ENCODE measurements at regions not wholly inside any gene's neighbourhood (a gene's known extent, or its start where the extent isn't known, plus 50 kb on each side); places are given as distances from the start of the nearest gene placed in this dataset.

DNA sequence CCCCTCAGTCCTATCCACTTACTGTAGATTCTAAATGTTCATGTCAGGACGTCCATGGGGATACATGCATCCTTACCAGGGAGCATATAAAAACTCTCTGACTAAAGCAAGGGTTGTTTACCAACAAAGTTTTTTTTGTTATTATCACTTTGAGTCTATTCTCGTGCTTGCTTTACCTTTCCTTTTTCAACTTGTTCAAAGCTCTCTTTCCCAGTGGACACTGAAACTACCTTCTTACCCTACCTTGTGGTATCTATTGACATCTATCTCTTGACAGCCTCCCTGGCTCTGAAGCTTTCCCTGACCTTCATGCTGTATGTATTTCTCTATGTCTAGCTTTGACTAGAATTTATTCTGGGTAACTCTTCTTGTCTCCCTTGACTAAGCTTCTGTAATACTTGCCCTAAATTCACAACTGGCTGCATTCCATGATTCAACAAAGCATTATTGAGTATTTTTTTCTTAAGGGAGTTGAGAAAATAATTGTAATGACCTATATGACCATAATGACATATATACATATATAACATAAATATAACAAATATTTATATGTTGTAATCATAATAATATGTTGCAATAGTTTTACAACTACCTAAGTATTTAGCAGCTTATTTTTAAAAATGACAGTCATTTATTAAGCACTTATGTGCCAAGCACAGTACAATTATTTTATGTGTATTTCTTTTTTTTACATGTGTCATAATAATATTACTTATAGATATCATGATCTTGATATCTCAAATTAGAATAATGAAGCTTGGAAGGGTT is 403.4 kb upstream of the SPRY2 start:
- H3K36me3 ChIP-seq (ENCODE audit: control insufficient read depth, insufficient read depth, low read length): no peaks in the 10 kb centered on the region
- no peak for DNase-seq (ENCODE audit: low read depth in 4 of 6, low spot score in 6 of 6)
- WGBS (ENCODE audit: insufficient coverage): 100% methylated on average over 1 of the region's 2 CpGs
- no peak overlapping the region for H3K27ac ChIP-seq (ENCODE audit: low read depth, low read length)
- H3K27me3 ChIP-seq (ENCODE audit: control insufficient read depth, insufficient read depth, low read length): no peaks in the 10 kb centered on the region
- H3K9me3 ChIP-seq (ENCODE audit: control insufficient read depth, insufficient read depth, low read length): no peaks in the 10 kb centered on the region
- no peaks in the 10 kb centered on the region for H3K4me1 ChIP-seq (ENCODE audit: control insufficient read depth, insufficient read depth, low read length)
- H3K4me3 ChIP-seq (ENCODE audit: low read depth, low read length): no peak overlapping the region

DNA sequence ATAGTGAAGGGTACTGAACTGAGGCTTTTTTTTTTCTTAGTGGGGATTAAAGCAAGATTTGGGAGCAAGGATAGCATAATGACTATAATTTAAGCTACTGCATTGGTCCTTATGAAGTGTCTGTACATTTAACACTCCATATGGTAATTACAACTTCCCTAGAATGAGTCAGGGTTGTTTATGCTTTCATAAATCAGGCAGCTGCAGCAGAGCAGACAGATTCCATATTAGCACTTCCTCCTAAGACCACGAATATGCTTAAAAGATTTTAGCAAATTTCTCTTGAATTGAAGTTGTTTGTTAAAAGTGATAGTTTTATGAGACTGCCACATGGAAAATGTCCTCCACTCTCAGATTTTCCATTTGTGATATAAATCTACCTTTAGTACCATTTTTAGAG is 401.1 kb upstream of the SPRY2 start:
- WGBS (ENCODE audit: insufficient coverage): no CpG with 5 or more reads among the region's 1 CpG
- H3K27ac ChIP-seq (ENCODE audit: low read depth, low read length): no peak overlapping the region
- H3K27me3 ChIP-seq (ENCODE audit: control insufficient read depth, insufficient read depth, low read length): no peaks in the 10 kb centered on the region
- no peak overlapping the region for H3K4me3 ChIP-seq (ENCODE audit: low read depth, low read length)
- no peaks in the 10 kb centered on the region for H3K4me1 ChIP-seq (ENCODE audit: control insufficient read depth, insufficient read depth, low read length)
- no peaks in the 10 kb centered on the region for H3K36me3 ChIP-seq (ENCODE audit: control insufficient read depth, insufficient read depth, low read length)
- peaks cover 5% of the 10 kb centered on the region for H3K9me3 ChIP-seq (ENCODE audit: control insufficient read depth, insufficient read depth, low read length)
- DNase-seq (ENCODE audit: low read depth in 4 of 6, low spot score in 6 of 6): peak in 2 of 6 donors; percentile 18 to 48

DNA sequence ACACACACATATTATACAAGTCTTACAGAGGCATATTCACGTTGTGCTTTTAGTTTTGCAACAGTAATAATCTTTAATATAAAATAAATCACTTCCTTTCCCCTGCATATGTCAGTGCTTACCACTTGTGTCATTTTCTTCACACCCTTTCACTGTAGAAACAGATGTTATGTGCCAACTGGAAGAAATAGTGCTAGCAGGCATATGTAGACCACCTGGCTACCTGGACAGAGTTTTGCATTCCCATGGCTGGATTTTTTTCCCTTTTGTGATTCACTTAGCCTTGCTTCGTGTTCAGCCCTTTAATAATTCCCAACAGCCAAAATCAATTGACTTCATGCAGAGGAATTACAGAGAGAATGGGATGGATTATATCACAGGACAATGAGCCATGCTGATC is 399.1 kb upstream of the SPRY2 start:
- DNase-seq (ENCODE audit: low read depth in 4 of 6, low spot score in 6 of 6): peak in 2 of 6 donors; percentile 14 to 34
- Histone ChIP-seq H3K4me1 (ENCODE audit: control insufficient read depth, insufficient read depth, low read length) (no peaks in the 10 kb centered on the region), H3K9me3 (ENCODE audit: control insufficient read depth, insufficient read depth, low read length) (peaks cover 5% of the 10 kb centered on the region), H3K27me3 (ENCODE audit: control insufficient read depth, insufficient read depth, low read length) (no peaks in the 10 kb centered on the region), H3K27ac (ENCODE audit: low read depth, low read length) (no peak overlapping the region), H3K36me3 (ENCODE audit: control insufficient read depth, insufficient read depth, low read length) (no peaks in the 10 kb centered on the region), H3K4me3 (ENCODE audit: low read depth, low read length) (no peak overlapping the region)
- WGBS (ENCODE audit: insufficient coverage): no CpG with 5 or more reads among the region's 2 CpGs

DNA sequence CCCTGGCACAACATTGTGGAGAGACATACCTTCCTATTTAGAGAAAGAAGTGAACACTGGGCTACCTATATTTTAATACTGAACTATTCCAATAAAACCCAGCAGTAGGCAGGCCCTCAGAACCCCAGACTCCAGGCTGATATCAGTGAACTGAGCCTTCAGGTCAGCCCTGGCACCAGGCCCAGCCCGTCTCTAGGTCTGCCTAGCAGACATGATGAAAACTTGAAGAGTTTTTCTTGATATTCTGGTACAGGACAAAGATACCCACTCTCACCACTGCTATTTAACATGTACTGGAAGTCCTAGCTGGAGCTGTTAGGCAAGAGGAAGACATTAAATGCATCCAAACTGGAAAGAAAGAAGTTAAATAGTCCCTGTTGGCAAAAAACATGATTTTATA is 396.6 kb upstream of the SPRY2 start:
- no CpG with 5 or more reads among the region's 1 CpG for WGBS (ENCODE audit: insufficient coverage)
- no peak overlapping the region for H3K27ac ChIP-seq (ENCODE audit: low read depth, low read length)
- peaks cover 5% of the 10 kb centered on the region for H3K9me3 ChIP-seq (ENCODE audit: control insufficient read depth, insufficient read depth, low read length)
- H3K4me1 ChIP-seq (ENCODE audit: control insufficient read depth, insufficient read depth, low read length): no peaks in the 10 kb centered on the region
- no peaks in the 10 kb centered on the region for H3K36me3 ChIP-seq (ENCODE audit: control insufficient read depth, insufficient read depth, low read length)
- no peak for DNase-seq (ENCODE audit: low read depth in 4 of 6, low spot score in 6 of 6)
- H3K4me3 ChIP-seq (ENCODE audit: low read depth, low read length): no peak overlapping the region
- no peaks in the 10 kb centered on the region for H3K27me3 ChIP-seq (ENCODE audit: control insufficient read depth, insufficient read depth, low read length)

DNA sequence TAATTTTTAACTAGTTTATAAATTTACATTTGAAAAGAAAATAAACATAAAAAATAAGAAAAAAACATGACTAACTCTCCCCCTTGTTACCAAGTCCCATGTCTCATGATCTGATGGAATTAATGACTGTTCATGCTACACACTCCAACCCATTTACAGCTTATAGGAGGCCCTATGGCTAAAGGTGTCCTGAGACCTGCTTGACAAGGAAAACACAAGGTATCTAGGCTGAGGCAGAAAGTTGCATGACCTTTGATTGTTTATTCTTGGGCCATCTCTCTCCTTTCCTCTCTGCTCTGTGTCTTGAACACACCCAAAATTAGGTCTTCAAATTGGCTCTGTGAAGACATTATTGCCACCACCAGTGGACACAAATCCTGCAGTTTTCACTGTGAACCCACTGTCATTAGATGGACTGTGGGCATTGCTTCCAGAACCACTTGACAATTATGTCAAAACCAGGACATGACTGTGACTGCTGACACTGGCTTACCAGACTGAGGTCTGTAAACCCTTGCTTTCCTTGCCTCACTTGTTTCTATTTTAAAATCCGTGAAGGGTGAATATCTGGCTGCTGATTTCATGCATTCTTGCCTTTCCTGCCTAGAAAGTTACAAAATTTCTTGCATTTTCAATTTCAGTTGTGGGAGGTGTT is 386.5 kb upstream of the SPRY2 start:
- H3K27me3 ChIP-seq (ENCODE audit: control insufficient read depth, insufficient read depth, low read length): no peaks in the 10 kb centered on the region
- H3K9me3 ChIP-seq (ENCODE audit: control insufficient read depth, insufficient read depth, low read length): peaks cover 3% of the 10 kb centered on the region
- DNase-seq (ENCODE audit: low read depth in 4 of 6, low spot score in 6 of 6): no peak
- no peaks in the 10 kb centered on the region for H3K36me3 ChIP-seq (ENCODE audit: control insufficient read depth, insufficient read depth, low read length)
- no peaks in the 10 kb centered on the region for H3K4me1 ChIP-seq (ENCODE audit: control insufficient read depth, insufficient read depth, low read length)
- no peak overlapping the region for H3K4me3 ChIP-seq (ENCODE audit: low read depth, low read length)
- no peak overlapping the region for H3K27ac ChIP-seq (ENCODE audit: low read depth, low read length)
- WGBS (ENCODE audit: insufficient coverage): no CpG with 5 or more reads among the region's 1 CpG

DNA sequence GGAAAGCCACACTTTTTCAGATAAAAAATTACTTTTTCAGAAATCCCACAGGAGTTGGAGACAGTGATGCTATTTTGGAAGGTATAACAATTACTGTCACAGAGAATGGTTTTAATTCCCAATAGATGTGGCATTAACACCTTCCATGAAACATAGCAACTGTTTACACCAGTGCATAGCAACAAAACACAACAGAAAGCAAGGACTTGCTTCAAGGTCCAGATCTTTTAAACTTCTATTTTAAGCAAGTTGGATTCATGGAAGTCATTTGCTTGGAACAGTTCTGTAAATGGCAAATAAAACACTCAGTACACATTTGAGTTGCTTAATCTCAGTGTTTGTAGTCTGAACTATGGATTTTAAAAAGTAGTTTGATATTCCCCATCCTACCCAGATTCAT is 385.9 kb upstream of the SPRY2 start:
- Histone ChIP-seq H3K27ac (ENCODE audit: low read depth, low read length) (no peak overlapping the region), H3K27me3 (ENCODE audit: control insufficient read depth, insufficient read depth, low read length) (no peaks in the 10 kb centered on the region), H3K4me3 (ENCODE audit: low read depth, low read length) (no peak overlapping the region), H3K9me3 (ENCODE audit: control insufficient read depth, insufficient read depth, low read length) (peaks cover 3% of the 10 kb centered on the region), H3K36me3 (ENCODE audit: control insufficient read depth, insufficient read depth, low read length) (no peaks in the 10 kb centered on the region), H3K4me1 (ENCODE audit: control insufficient read depth, insufficient read depth, low read length) (no peaks in the 10 kb centered on the region)
- DNase-seq (ENCODE audit: low read depth in 4 of 6, low spot score in 6 of 6): no peak

DNA sequence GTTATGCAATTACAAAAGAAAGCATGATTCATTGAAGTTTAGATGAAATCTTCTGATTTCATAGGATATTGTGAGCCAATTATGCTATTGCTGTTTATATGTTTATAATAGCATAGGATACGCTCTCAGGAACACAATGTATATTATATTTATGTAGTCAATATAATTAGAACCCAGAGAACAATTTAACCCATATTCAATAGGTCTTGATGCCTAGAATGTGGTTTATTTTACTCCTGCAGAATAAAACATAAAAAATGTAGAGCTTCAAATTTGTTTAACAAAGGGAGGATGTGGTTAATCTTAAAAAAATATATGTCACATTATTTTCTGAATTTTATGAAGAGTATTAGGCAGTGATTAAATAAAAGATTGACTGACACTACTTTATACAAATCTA is 380.8 kb upstream of the SPRY2 start:
- DNase-seq (ENCODE audit: low read depth in 4 of 6, low spot score in 6 of 6): no peak
- no peaks in the 10 kb centered on the region for H3K4me1 ChIP-seq (ENCODE audit: control insufficient read depth, insufficient read depth, low read length)
- no peaks in the 10 kb centered on the region for H3K9me3 ChIP-seq (ENCODE audit: control insufficient read depth, insufficient read depth, low read length)
- no CpG with 5 or more reads among the region's 1 CpG for WGBS (ENCODE audit: insufficient coverage)
- no peak overlapping the region for H3K27ac ChIP-seq (ENCODE audit: low read depth, low read length)
- no peaks in the 10 kb centered on the region for H3K27me3 ChIP-seq (ENCODE audit: control insufficient read depth, insufficient read depth, low read length)
- no peaks in the 10 kb centered on the region for H3K36me3 ChIP-seq (ENCODE audit: control insufficient read depth, insufficient read depth, low read length)
- H3K4me3 ChIP-seq (ENCODE audit: low read depth, low read length): no peak overlapping the region

DNA sequence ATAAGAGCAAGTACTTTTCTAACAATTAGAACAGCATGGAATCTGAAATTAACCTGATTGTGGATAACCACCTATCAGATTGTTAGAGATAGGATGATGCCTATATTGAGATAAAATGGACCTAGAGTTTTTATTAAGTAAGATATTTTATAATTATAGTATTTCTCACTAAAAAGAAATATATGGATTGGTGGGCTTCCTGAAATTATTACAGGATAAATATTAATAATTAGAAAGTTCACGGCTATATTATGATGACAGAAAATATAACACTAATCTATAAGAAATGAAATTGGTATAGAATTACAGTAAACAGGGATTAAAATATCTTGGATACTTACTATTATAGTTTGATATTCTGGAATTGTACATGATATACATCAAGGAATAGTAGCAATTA is 378.0 kb upstream of the SPRY2 start:
- H3K9me3 ChIP-seq (ENCODE audit: control insufficient read depth, insufficient read depth, low read length): no peaks in the 10 kb centered on the region
- H3K27me3 ChIP-seq (ENCODE audit: control insufficient read depth, insufficient read depth, low read length): no peaks in the 10 kb centered on the region
- H3K4me3 ChIP-seq (ENCODE audit: low read depth, low read length): no peak overlapping the region
- DNase-seq (ENCODE audit: low read depth in 4 of 6, low spot score in 6 of 6): no peak
- H3K27ac ChIP-seq (ENCODE audit: low read depth, low read length): no peak overlapping the region
- no CpG with 5 or more reads among the region's 1 CpG for WGBS (ENCODE audit: insufficient coverage)
- no peaks in the 10 kb centered on the region for H3K36me3 ChIP-seq (ENCODE audit: control insufficient read depth, insufficient read depth, low read length)
- H3K4me1 ChIP-seq (ENCODE audit: control insufficient read depth, insufficient read depth, low read length): no peaks in the 10 kb centered on the region

DNA sequence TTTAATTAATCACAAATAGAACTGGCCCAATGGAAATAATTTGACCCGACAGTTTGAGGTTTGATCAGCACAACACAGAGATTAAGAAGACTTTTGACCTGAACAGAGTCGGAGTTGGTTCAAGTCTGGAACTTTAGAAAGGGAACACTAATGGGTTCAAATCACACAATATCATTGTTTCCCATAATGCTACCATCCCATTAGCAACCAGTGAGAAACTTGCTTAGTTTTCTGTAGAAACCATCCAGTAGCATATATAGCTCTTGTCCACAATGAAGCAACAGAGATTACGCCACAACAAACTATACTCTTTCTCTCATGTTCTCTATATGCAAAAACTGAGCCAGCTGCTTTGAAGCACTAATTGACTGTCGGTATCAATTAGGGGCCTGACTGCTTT is 376.9 kb upstream of the SPRY2 start:
- Histone ChIP-seq H3K9me3 (ENCODE audit: control insufficient read depth, insufficient read depth, low read length) (peaks cover 3% of the 10 kb centered on the region), H3K27ac (ENCODE audit: low read depth, low read length) (no peak overlapping the region), H3K27me3 (ENCODE audit: control insufficient read depth, insufficient read depth, low read length) (no peaks in the 10 kb centered on the region), H3K36me3 (ENCODE audit: control insufficient read depth, insufficient read depth, low read length) (no peaks in the 10 kb centered on the region), H3K4me3 (ENCODE audit: low read depth, low read length) (no peak overlapping the region), H3K4me1 (ENCODE audit: control insufficient read depth, insufficient read depth, low read length) (no peaks in the 10 kb centered on the region)
- WGBS (ENCODE audit: insufficient coverage): 71% methylated on average over 1 of the region's 4 CpGs
- DNase-seq (ENCODE audit: low read depth in 4 of 6, low spot score in 6 of 6): peak in 1 of 6 donors; percentile 15

DNA sequence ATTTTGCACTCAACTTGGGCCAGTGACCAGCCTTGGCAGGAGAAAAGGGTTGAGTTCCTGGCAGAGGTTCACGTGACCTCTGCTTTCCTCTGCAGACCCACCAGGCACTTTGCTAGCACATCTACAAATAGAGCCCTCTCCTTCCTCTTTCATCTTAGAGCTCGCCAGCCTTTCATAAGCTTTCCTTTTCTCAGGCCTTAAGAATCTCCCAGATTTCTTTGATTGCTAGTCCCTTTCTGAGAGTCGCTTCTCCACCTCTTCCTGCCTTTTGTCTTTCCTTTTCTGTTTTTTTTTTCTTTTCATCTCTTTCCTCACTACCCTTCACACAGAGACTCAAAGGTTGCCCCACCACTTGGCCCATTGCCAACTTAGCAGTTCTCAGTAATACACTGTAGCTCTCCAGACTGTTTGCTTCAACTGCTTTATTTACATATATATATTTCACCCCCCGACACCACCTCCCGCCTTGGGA is 375.7 kb upstream of the SPRY2 start:
- WGBS (ENCODE audit: insufficient coverage): 56% methylated on average over 3 of the region's 5 CpGs
- Histone ChIP-seq H3K4me3 (ENCODE audit: low read depth, low read length) (no peak overlapping the region), H3K27ac (ENCODE audit: low read depth, low read length) (no peak overlapping the region), H3K27me3 (ENCODE audit: control insufficient read depth, insufficient read depth, low read length) (no peaks in the 10 kb centered on the region), H3K9me3 (ENCODE audit: control insufficient read depth, insufficient read depth, low read length) (peaks cover 5% of the 10 kb centered on the region), H3K4me1 (ENCODE audit: control insufficient read depth, insufficient read depth, low read length) (no peaks in the 10 kb centered on the region), H3K36me3 (ENCODE audit: control insufficient read depth, insufficient read depth, low read length) (no peaks in the 10 kb centered on the region)
- DNase-seq (ENCODE audit: low read depth in 4 of 6, low spot score in 6 of 6): peak in 4 of 6 donors; percentile 4 to 45 (median 18)
